HG03103 (cell line): ENCODE measurements at regions not wholly inside any gene's neighbourhood (a gene's known extent, or its start where the extent isn't known, plus 50 kb on each side); places are given as distances from the start of the nearest gene placed in this dataset.

ENCODE experiments used
- ATAC-seq: cut with Tn5 transposase; IDR thresholded peaks from one replicate; pipeline ENCODE4 v1.9.1; 2021; ENCODE audit warnings: low read depth; ENCODE audit not compliant: unreplicated experiment

DNA sequence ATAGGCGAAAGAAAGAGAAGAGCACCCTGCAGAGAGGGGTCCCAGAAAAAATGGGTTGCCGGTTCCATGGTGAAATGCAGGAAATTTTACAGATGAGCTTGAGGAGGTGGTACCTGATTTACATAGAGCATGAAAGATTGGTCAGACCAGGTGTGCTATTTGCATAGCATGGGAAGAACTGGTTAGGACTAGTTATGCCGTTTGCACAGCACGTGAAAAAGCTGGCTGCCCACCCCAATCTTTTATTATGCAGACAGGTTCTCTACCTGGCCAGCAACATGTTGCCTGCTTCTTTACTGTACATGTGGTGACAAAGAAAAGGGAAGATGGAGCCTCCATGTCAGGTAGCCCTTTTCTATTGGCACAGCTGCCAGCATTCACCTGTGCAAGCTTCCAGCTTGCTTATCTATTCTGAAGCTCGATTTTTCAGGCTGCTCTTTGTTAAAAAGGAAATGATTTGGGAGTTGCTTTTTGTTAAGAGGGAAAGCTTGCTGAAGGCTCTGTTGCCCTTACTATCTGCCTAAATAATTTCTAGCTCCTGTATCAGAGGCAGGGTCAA lies 62.9 kb upstream of the ELK3 start:
- ATAC-seq, result no peak

DNA sequence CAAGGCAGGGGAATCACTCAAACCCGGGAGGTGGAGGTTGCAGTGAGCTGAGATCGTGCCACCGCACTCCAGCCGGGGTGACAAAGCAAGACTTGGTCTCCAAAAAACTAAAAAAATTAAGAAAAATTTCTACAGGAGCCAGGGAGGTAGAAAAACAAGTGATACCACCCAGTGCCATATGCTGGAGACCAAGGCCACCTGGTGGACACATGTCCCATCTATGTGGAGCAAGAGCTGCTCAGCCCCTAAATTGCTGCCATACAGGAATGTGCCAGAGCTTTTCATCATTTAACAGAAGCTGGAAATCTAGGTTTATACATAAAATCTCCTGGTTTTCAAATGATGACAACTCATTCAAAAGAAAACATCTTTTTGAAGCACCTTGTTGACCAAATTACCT lies 61.4 kb upstream of the ELK3 start:
- no peak for ATAC-seq

DNA sequence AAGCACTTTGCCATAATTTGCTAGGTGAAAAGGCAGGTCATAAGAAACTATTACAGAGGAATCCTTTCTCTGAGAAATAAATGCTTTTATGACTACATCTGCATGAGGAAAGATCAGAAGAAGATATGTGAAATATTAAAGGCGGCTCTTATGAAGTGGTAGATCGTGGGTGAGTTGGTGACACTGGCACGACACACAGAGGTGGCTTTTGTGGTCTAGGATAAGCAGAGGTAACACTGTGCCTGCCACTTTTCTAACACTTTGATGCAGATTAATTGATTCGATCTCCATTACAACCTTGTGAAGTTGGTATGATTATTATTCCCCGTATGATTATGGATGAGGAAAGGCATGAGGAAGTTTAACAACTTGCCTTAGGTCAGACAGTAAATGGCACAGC lies 60.0 kb upstream of the ELK3 start:
- no peak for ATAC-seq

DNA sequence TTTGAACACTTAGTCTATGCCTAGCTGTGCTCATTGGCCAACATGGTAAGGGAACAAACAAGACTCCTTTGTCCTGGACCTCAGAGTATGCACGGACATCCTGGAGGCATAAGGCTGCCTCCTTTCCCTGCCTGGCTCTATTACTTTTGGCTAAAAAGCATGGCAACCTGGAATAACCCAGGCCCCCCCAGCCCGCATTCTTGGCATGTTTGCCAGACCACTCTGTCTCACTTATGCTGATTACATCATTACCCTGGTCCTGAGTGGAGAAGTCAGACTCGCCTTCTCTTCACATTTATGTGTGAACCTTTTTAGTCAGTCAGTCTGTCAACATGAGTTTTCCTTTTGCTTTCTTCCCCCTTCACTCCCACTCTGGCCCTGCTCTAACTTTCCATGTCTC lies 58.0 kb upstream of the ELK3 start:
- ATAC-seq, result no peak

DNA sequence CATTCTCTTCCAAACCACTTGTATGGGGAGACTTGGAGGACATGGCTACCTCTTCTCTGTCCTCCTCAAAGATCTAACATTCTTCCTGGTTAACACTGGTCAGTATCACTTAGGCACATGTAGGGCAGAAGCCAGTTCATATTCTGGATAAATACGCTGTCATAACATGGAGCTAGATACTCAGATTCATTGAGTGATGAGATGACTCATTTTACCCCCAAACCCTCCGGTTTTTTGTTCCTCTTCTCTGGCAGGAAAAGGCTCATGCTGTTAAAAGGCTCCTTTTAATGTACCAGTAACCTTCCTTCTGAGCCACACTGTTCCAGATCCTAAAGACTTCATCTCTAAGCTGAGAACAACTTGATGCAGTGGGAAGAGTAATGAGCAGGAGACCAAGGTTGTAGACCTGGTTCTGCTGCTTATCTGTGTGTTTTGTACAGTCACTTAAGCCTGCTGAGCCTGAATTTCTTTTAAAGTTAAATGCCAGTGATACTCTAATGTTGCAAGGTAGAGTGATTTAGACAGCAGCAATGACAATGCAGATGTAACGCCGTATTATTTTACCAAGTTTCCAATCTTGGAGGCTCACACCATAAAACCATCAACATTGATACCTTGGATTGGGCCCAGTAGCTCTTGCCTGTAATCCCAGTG lies 57.3 kb upstream of the ELK3 start:
- ATAC-seq, result no peak

DNA sequence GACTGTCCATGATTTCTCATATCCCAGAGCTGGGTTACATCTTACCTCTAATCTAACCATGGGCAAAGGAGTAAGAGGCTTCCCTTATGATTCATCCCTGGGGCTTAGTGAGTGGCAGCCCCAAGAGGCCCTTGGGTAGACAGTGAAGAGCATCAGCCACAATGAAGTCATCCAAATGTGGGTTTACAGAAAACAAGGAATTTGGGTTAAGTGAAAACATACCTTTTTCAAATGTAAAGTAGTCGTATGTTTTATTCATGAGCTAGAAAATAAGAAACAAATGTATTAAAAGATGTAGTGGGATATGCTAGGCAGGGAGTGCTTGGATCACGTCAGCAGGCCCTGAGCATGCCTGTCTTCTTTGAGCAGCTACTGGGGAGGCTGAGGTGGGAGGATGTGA lies 54.0 kb upstream of the ELK3 start:
- ATAC-seq, result no peak

DNA sequence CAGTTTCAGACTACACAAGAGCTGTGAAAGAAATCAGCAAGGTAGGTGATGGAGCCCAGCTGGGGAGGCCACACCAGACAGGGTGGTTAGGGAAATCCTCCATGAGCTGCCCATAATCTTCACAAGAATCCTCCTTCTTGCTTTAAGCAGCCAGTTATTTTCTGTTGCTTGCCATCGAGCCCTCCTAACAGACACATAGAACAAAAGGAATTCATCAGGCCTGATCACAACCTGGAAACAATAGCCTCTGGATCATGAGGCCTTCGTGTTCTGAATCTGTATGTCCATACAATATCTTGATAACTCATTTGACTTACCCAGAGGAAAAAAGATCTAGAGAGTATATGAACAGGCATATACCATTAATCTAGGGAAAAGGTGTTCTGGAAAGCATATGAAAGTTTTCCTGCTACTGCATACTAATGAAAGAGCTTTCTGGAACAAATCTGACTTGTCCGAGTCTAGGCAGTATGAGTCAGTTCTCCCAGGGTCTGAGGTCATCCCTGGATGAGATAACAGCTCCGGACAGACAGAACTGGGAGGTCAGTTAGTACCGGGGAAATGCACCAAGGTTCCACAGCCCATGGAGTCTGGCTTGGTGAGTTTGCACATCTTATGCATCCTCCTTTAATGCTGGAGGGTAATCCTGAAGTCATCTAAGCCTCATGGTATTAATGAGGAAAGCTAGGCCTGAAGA lies 52.8 kb upstream of the ELK3 start:
- ATAC-seq, result no peak

DNA sequence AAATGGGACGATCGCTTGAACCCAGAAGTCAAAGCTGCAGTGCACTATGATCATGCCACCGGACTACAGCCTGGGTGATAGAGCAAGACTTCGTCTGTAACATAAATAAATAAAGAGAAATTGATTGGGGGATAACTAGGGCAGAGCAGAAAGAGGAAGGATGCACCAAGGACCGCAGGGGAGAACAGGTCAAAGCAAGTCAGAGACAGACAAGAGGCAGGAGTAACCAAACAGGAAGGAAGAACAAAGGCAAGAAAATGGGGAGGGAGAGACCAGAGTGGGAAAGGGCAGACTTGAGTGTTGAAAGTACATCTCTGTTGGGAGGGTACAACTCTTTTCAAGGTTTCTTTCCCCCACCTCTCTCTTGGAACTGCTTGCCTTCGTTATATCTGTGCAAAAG lies 50.8 kb upstream of the ELK3 start:
- no peak for ATAC-seq

DNA sequence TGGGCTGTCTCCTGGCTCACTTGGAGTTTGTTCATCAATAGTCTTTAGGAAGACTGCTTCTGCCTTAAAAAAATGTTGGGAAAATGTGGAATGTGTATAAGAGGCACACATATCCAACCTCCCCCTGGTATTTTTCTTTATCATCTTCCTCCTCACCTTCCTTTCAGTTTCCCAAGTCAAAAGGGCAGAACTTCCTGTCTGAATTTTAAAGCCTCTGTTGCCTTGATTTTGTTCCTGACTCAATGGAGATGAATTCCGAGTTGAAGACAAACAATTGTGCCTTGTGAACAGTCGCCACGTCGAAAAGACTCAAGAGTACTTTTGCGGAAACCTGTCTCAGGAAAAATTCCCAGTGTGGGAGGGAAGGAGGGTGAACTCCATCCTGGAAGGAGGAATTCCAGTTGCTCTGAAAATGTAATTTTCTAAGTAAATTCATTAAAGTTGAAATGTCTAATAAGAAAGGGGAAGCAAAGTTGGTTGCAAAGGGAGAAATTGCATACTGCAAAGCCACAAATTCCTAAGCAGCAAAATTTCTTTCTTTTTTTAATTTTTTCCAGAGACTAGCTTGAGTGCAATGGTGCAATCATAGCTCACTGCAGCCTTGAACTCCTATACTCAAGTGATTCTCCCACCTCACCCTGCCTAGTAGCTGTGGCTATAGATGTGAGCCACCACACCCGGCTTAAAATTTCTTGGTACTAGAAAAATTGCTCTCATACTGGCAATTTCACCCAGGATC lies 50.2 kb upstream of the ELK3 start:
- no peak for ATAC-seq
